NCI-H345 treated with DMSO at 0.1 percent for 48 hours (cell line): ENCODE measurements at regions not wholly inside any gene's neighbourhood (a gene's known extent, or its start where the extent isn't known, plus 50 kb on each side); places are given as distances from the start of the nearest gene placed in this dataset.

Source experiments
- DNase-seq: peaks from one replicate; lab custom pipeline; 2025; ENCODE audit not compliant: unreplicated experiment; lab: John Stamatoyannopoulos, UW

DNA sequence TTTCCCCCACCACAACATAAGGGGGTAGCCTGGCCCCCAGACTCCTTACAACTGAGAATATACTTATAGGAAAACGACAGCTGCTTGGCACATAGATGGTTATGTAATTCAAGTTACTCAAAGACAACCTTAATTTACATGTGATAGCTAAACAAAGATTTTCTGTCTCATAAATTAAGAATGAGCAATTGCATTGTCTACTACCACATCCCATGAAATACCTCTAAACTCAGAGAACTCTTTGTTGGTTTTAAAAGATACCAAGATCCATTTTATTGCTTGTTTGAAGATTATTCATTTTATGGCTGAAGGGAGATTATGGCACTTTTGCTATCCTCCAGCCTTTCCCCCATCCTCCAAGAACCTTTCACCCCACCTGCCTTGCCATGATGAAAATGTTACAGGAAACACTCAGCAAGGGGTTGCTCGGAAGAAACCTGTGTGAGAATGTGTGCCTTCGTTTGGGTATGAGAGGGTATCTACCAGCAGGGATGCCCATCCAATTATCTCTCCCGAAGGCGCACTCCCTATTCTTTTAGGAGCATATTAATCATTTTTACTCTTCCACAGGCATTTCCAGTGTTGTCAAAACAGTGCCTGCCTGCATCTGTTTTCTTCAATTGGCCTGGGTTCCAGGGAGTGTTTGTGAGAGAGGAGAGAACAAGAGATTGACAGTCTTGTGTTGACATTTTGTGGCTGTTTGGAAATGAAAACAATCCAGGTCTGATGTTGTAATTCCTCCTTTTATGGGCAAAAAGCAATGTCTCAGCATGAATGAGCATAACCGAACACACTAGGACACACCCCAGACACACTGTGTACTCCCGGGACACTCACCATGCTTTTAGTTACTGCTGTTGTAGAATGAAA lies 208.0 kb upstream of the ANKRD55 start:
- DNase-seq: no peak

DNA sequence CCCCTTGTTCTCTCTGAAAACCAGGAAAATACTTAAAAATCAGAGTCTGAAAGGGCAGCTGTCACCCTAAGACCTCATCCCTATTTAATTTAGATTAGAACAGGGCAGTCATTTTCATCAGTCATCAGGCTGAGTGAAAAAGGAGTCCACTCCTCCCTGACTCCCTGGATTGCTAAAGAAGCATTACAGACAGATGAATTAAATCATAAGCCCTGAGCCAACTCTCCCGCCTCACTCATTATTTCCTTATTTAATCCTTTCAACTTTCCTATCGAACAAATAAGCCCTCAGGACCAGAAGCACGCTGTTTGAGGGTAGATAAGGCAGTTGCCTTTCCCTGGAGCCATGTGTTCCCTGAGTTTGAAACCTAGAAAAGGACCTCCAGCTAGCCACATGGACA lies 201.9 kb upstream of the ANKRD55 start:
- DNase-seq: no peak

DNA sequence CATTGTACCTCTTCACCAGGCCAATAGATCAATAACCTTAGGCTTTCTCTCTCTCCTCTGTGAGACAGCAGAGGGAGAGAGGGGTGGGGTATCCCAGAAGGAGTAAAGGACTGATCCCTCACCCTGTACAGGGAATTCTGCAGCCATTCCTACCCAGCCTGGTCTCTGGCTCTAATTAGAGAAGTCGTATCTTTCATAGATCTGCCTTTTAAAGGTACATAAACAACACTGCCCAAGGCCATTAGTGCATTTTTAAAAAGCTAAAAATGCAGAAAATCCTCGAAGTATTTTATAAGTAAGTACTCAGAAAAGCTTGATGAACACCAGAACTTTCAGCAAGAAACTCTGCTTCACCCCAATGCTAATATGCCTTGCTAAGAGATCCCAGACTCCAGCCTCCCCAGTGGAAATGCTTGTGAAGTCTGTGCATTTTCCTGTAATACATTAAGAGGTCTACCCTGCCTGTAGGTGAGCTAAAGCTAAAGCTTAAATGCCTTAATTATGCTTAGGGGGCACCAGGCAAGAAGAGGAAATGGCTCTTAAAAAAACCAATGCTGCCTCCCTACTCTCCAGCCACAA lies 200.0 kb upstream of the ANKRD55 start:
- no peak for DNase-seq

DNA sequence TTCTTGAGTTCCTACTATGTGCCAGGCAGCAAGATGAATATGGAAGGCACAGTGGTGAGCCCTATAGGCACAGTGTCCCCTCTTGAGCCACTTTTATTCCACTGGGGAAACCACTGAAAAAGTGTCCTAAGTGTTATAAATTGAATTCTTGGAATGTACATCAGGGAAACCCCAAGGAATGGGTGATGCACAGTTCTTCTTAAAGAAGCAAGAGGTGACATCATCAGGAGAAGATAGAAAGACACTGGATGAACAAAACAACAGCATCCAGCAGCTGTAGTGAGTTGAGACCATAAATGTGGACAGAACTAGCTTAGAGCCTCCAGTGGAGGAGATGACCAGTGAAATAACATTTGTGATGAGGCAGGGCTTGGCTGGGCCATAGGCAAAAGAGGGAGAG lies 199.2 kb upstream of the ANKRD55 start:
- DNase-seq: no peak

DNA sequence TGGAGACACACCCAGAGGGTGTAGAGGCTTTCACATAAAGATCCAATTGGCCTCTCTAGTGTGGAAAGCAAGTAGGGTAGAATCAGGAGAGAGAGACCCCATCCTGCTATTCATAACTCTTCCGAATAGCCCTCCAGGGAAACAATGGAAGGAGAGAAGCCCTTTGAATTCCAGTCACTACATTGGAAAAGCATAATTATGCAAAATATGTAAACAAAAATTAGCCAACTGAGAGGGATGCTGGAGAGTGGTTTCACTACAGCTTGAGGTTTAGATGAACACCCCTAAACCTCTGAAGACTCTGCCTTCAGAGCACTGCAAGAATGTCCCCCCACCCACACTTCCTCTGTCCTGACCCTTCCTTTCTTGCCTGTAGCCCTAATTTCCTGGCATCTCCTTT lies 197.3 kb upstream of the ANKRD55 start:
- DNase-seq: no peak

GRCh38 chr5:56429110-56429561 lies 196.0 kb upstream of the ANKRD55 start:
- no peak for DNase-seq

GRCh38 chr5:56426693-56427092 lies 193.6 kb upstream of the ANKRD55 start:
- DNase-seq: no peak

GRCh38 chr5:56422076-56422762 lies 189.1 kb upstream of the ANKRD55 start:
- no peak for DNase-seq

DNA sequence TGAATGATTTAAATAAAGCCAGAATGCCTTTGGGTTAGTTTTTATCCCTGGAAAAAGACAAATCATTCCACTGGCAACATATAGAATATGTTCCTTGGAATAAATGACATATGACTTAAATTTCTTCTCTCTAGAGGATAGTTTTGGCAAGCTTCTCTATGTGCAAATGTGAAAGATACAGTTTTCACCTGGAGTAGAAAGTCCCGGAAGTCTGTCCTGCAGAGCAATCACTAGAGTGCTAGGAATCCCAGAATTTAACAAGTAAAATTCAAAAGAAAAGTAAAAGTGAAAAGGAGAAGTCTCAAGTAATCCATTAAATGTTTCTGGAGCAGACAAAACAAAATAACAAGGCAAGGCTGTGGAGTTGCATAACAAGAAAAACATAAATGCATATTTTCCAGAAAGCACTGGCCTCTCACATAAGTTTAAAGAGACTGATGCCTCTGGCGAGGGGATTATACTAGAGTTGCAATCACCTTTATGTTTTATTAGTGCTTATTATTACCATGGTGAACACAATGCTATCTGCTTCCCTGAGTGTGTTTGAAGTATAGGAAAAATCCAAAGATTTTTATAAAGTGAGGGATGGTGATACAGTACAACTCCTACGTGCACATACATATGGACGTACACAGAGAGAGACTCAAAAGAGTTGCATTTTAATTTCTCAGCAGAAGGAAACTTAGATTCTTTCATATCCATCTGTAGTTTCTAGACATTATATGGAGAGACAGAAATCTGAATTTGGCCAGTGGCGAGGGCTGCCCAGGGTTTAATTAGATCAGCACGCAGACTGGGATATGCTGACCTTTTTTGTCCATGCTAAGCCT lies 188.3 kb upstream of the ANKRD55 start:
- DNase-seq: no peak

GRCh38 chr5:56420323-56420722 lies 187.2 kb upstream of the ANKRD55 start:
- DNase-seq: no peak

DNA sequence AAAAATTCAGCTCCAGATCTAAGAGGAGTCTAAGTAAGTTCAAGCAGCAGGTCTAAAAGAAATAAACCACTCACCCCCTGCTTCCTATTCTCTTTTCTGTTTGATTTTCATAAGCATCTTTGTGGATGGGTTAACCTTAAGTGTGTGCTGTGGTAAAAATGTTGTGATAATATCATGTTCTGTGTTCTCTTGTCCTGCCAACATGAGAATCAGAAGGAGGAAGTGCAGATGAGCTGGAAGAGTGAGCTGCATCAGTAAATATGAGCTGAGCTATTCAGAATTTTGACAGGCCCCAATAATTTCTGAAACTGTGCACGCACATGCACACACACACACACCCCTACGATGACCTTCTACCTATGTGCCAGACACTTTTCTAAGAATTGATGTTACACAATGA lies 186.5 kb upstream of the ANKRD55 start:
- DNase-seq: no peak

DNA sequence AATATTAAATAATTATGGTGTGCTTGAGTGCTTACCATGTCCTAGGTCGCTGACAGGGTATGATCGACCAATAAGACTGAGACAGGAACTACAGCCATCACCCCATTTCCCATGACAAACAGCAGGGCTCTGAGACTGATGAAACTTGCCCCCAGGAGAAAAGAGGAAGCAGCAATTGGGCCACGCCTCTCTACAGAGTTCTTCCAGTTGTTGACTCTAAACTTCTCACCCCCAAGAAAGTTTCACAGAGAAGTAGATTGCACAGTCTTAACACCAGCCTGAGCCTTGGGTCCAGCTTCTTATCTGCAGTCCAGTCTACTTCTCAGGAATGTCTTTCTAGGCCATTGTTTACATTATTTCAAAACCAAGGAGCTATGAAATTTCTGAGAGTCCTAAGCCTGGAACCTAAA lies 182.2 kb upstream of the ANKRD55 start:
- DNase-seq: no peak

GRCh38 chr5:56414066-56414465 lies 180.9 kb upstream of the ANKRD55 start:
- DNase-seq: no peak

- no peak for DNase-seq
Observed at GRCh38 chr5:56413546-56413945, 180.4 kb upstream of the ANKRD55 start.

- no peak for DNase-seq
Observed at GRCh38 chr5:56412601-56413379, 179.7 kb upstream of the ANKRD55 start.

GRCh38 chr5:56410696-56411095 lies 177.6 kb upstream of the ANKRD55 start:
- no peak for DNase-seq

GRCh38 chr5:56409331-56410190 lies 176.4 kb upstream of the ANKRD55 start:
- no peak for DNase-seq

GRCh38 chr5:56406838-56407237 lies 173.7 kb upstream of the ANKRD55 start:
- no peak for DNase-seq

DNA sequence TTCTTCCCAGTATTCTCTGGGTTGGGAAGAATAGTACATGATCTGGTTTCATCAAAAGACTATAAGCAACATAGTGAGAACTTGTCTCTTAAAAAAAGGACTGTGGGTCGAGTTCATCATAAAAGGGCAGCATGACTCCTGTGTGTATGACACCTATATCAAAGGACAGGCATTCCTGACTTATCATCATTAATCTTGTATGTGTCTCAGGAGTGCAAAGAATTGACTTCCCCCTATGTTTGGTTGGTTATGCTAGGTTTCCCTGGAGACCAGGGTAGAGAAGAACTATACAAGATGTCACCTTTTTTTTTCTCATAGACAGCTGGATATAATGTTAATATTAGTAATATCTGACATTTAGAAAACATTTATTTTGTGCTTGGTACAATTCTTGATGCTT lies 173.1 kb upstream of the ANKRD55 start:
- no peak for DNase-seq
